GM12891 (cell line): ENCODE measurements at regions not wholly inside any gene's neighbourhood (a gene's known extent, or its start where the extent isn't known, plus 50 kb on each side); places are given as distances from the start of the nearest gene placed in this dataset.
"Not testable (repeated sequence)": the region's sequence is repeated elsewhere in the genome, so short reads cannot be mapped to it uniquely, and the experiment has no call there.

Experiments
- PAX5 ChIP-seq: IDR thresholded peaks from 2 replicates; pipeline ENCODE4 v1.6.1; 2011; ENCODE audit warnings: low read length, moderate library complexity, mild to moderate bottlenecking; ENCODE audit not compliant: insufficient read depth, severe bottlenecking
- POLR2A ChIP-seq: IDR thresholded peaks from 2 replicates; pipeline ENCODE4 v1.6.1; 2011; ENCODE audit warnings: low read depth, low read length, control low read depth

- TF ChIP-seq POLR2A, PAX5: not testable (repeated sequence)
Observed at GRCh38 chr2:132337135-132337534, 79.5 kb upstream of the GPR39 start.
